ENCODE measurements at regions not wholly inside any gene's neighbourhood (a gene's known extent, or its start where the extent isn't known, plus 50 kb on each side); places are given as distances from the start of the nearest gene placed in this dataset.
"Not testable (repeated sequence)": the region's sequence is repeated elsewhere in the genome, so short reads cannot be mapped to it uniquely, and the experiment has no call there.

- TF ChIP-seq, protein P1, sequence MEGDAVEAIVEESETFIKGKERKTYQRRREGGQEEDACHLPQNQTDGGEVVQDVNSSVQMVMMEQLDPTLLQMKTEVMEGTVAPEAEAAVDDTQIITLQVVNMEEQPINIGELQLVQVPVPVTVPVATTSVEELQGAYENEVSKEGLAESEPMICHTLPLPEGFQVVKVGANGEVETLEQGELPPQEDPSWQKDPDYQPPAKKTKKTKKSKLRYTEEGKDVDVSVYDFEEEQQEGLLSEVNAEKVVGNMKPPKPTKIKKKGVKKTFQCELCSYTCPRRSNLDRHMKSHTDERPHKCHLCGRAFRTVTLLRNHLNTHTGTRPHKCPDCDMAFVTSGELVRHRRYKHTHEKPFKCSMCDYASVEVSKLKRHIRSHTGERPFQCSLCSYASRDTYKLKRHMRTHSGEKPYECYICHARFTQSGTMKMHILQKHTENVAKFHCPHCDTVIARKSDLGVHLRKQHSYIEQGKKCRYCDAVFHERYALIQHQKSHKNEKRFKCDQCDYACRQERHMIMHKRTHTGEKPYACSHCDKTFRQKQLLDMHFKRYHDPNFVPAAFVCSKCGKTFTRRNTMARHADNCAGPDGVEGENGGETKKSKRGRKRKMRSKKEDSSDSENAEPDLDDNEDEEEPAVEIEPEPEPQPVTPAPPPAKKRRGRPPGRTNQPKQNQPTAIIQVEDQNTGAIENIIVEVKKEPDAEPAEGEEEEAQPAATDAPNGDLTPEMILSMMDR (IDR thresholded peaks at IDR 0.05): not testable (repeated sequence)
- TF ChIP-seq ZFX (IDR thresholded peaks at IDR 0.05; ENCODE audit: borderline replicate concordance): not testable (repeated sequence)
These were observed 1373.1 kb upstream of the DEFB115 start for GRCh38 chr20:29884322-29884721.
